Embryonic facial prominence (tissue), 1 donor: ENCODE measurements at regions not wholly inside any gene's neighbourhood (a gene's known extent, or its start where the extent isn't known, plus 50 kb on each side); places are given as distances from the start of the nearest gene placed in this dataset.

ENCODE experiments used
- DNase-seq: peaks from one replicate; pipeline ENCODE4 v3.0.0-alpha.2; 2016; ENCODE audit errors: extremely low spot score

DNA sequence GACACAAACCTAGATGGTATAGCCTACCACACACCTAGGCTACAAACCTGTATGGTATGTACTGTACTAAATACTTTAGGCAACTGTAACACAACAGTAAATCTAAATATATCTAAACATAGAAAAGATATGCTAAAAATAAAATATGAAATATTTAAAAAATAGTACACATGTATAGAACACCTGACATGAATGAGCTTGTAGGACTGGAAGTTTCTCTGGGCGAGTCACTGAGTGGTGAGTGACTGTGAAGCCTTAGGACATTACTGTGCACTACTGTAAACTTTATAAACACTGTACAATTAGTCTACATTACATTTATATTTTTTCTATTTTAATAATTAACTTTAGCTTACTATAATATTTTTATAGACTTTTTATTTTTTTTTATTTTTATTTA is 1301.3 kb downstream of the FAM181B start:
- DNase-seq, result no peak

- no peak for DNase-seq
These were observed 1308.8 kb downstream of the FAM181B start for GRCh38 chr11:81424822-81425221.

- DNase-seq, result no peak
These were observed 1311.3 kb downstream of the FAM181B start for GRCh38 chr11:81422402-81422801.

DNA sequence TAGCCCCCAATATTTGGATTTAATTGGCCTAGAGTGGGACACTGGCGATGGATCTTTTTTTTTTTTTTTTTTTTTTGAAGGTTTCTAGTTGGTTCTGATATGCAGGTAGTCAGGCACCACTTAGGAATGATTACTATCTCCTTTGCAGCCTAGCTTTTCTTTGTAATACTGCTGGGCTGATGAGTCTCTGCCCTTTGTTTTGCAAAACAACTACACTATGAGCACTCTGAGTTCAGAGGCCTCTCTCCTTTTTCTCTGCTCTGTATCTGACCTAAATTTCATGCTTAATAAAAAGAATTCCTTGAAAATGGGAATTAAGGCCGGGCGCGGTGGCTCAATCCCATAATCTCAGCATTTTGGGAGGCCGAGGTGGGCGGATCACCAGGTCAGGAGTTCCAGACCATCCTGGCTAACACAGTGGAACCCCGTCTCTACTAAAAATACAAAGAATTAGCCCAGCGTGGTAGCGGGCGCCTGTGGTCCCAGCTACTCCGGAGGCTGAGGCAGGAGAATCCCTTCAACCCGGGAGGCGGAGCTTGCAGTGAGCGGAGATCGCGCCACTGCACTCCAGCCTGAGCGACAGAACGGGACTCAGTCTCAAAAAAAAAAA is 1312.3 kb downstream of the FAM181B start:
- DNase-seq, result no peak

DNA sequence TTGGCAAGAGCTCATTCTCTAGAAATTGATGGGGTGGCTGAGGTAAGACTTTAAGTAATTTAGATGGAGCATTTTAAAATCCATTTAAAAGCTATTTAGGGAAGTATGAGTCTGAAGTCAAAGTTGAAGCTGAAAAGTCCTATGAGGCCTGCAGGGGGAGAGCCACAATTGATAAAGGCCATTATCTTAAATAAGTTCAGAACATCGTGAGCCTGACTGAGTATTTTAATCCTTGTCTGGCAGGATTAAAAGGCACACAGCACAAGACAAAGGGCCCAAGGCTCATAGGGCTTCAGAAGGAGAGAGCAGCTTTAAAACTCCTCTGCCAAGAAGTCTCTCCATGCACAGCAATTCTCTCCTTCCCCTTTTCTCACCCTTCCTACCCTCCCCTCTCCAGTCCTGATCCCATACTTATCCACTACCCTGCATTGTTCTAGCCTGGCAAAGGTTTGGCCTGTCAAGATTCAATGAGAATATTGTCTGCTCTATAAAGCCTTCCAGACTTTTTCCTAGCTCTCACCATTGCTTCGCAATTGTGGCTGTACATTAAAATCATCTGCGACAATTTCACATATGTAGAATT is 1312.9 kb downstream of the FAM181B start:
- DNase-seq, result no peak

DNA sequence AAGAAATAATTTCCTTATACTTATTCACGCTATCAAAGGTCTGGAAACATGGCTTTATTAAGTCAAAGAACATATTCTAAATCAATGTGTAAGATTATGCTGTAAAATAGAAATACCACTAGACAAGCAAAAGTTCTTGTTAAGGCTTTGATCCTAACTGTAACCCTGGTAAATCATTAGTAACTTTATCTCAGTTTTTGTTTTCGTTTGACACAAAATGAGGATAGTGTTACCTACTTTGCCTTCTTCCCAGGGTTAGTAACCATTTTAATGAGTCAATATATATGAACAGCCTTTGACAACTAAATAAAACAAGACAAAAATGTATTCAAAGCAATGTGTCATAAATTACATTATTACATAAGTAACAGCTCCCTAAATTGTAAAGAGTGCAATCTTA is 1336.3 kb downstream of the FAM181B start:
- DNase-seq, result no peak

GRCh38 chr11:81394311-81394710 is 1339.4 kb downstream of the FAM181B start:
- no peak for DNase-seq

- DNase-seq, result no peak
These were observed 1345.3 kb downstream of the FAM181B start for GRCh38 chr11:81388326-81388725.

GRCh38 chr11:81380395-81380794 is 1353.3 kb downstream of the FAM181B start:
- DNase-seq, result no peak

GRCh38 chr11:81377418-81377817 is 1356.2 kb downstream of the FAM181B start:
- no peak for DNase-seq

DNA sequence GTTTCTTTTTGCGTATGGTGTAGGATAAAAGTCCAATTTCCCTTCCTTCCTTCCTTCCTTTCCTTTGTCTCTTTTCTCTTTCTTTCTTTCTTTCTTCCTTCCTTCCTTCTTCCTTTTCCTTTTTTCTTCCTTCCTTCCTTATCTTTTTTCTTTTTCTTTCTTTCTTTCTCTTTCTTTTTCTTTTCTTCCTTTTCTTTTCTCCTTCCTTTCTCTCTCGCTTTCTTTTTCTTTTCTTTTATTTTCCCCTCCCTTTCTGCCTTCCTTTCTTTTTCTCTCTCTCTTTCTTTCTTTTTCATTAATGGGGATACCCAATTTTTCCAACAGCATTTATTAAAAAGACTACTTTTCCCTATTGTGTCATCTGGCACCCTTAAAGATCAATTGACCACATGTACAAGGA is 1359.7 kb downstream of the FAM181B start:
- DNase-seq, result no peak

- no peak for DNase-seq
These were observed 1365.5 kb downstream of the FAM181B start for GRCh38 chr11:81368192-81368591.

- no peak for DNase-seq
These were observed 1368.2 kb downstream of the FAM181B start for GRCh38 chr11:81365496-81365895.

- no peak for DNase-seq
These were observed 1374.2 kb downstream of the FAM181B start for GRCh38 chr11:81359476-81359875.

- no peak for DNase-seq
These were observed 1388.1 kb downstream of the FAM181B start for GRCh38 chr11:81345609-81346008.

GRCh38 chr11:81342966-81343365 is 1390.7 kb downstream of the FAM181B start:
- DNase-seq, result no peak

- no peak for DNase-seq
These were observed 1393.4 kb downstream of the FAM181B start for GRCh38 chr11:81340225-81340624.

DNA sequence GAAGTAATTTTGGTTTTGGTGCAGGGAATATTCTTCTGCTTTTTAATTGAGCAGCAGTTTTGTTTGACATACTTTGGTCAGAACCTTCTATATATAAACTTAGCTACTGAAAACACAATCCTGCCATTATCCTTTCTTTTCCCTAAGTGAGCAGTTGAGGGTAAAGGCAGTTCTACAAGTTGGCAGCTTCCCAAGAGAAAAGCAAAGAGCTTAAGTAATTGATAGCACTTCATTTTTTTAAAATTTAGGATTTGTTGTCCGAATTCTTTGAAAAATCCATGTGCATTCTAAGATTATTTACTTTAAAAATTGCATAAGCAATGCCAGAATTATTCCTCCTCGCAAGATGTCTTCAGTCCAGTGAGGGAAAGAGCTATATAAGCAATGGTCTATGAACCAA is 1394.1 kb downstream of the FAM181B start:
- no peak for DNase-seq

GRCh38 chr11:81337756-81338155 is 1395.9 kb downstream of the FAM181B start:
- DNase-seq, result no peak

DNA sequence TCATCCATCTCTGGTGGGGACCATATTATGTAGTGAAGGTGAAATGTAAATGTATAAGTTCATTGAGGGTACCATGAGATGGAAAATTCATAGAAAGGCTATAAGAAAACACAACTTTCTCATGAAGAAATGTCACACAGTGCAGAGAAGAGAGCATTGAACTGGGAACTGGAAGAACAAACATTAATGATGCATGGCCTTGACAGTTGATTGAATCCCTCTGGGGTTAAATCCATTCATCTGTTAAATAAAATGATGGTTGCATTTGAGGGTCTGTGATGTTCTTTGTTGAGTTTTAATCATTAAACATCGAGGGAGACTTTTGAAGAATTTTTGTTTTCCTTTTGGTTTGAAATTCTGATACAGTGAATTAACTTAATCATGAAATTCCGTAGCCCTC is 1401.4 kb downstream of the FAM181B start:
- DNase-seq, result no peak

DNA sequence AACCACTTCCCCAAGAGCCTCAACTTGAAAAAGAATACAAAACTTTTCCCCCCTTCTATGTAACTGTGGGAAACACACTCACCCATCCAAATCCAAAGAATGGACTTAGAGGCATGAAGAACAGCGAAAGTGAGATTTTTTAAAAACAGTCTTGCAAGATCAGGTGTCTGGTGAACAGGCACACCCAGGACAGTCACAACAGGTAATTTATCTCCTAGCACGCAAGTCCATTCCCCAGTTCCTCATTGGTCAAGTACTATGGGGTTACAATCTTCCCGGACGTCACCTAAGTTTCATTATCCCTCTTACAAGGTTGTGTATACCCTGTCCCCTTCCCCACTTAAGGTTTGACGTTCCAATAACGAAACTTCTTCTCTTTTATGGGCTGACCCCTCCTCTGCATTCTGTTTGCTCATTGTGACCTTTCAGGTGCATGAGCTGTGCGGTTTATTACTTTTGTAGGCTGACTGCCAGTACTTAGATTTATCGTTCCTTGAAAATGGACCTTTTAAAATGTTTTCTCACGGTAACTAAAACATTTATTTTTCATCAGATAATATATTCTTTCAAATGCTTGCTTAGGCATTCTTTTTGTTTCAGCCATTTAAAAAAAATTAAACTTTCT is 1401.9 kb downstream of the FAM181B start:
- DNase-seq, result no peak

GRCh38 chr11:81331088-81331487 is 1402.6 kb downstream of the FAM181B start:
- no peak for DNase-seq

DNA sequence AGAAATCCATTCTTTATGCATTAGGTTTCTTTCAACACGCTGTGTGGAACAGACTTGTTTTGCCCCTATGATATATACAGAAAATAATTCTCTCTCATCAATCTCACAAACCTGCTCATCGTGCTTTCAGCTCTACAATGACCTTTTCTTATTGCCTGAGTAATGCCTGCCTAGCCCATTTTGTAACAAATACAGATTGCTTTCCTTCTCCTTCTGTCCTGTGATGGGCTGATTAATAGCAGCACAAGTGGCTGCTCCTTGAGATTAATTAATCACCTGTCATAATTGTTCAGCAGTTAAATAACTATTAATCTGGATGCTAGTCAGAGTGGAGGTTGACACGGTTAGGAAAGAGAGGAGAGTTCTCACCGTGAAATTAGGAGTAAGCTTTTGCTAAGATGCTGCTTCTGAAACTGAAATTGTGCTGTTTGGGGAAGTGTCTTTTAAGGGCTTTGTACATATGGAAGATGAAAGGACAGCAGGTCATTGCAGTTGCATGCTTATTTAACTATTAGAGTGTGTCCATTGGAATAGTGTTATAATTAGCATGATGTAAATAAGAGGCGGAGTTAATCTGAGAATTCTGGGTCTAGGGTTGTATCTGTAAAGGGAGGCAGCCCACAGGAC is 1430.5 kb downstream of the FAM181B start:
- DNase-seq, result no peak
